Fibroblast of skin of back (primary cell): ENCODE measurements at regions not wholly inside any gene's neighbourhood (a gene's known extent, or its start where the extent isn't known, plus 50 kb on each side); places are given as distances from the start of the nearest gene placed in this dataset.
"Not testable (repeated sequence)": the region's sequence is repeated elsewhere in the genome, so short reads cannot be mapped to it uniquely, and the experiment has no call there.

ENCODE experiments used
- DNase-seq: peaks from one replicate; pipeline ENCODE4 v3.0.0-alpha.2; 2013

DNA sequence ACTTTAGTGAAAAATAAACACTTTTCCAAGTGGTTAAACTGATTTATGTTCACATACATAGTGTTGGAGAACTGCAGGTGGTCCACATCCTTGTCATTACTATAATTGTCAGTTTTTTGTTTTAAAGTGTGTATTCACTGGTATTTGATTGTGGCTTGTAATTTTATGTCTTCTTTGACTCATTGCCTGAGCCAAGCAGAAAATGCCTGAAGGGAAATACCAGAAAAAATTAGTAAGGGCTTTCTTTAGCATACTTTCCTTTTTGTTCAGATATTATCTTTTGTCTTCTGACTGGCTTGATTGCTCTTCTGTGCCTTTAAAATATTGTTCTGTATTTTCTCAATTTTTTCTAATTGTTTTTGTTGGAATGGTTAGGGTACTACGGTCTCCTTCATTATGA is 981.3 kb downstream of the C4orf33 start:
- DNase-seq = peak; percentile 65

DNA sequence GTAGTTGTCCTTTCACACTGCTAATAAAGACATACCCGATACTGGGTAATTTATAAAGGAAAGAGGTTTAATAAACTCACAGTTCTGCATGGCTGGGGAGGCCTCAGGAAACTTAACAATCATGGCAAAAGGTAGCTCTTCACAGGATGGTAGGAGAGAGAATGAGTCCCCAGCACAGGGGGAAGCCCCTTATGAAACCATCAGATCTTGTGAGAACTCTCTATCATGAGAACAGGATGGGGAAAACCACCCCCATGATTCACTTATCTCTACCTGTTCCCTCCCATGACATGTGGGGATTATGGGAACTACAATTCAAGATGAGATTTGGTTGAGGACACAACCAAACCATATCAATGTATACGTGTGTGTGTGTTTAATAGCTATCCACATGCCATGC is 983.1 kb downstream of the C4orf33 start:
- DNase-seq = not testable (repeated sequence)

DNA sequence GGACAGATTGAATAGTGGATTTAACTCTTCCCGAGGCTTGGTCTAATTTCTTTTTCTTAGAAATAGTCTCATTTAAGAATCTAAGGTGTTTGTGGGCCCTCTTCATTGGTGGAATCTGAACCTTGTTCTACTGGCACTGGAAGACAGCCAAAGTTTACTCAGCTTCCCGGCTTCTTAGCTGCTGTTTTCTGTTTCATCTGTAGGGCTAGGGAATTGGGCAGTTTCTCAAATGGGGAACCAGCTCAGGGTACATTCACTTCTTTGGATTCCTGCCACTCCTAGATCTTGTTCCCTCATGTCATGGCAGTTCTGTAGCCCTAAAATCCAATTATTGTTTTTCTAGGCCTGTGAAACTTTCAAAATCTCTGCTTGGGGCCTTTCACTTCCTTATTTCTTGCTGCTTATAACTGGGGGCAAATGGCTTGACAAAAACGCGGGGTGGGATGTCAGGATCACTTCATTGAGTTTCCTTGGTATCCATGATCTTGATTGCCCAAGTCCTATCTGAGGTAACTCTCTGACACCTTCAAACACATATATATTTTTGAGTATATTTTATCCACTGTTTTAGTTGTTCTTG is 985.0 kb downstream of the C4orf33 start:
- no peak for DNase-seq

DNA sequence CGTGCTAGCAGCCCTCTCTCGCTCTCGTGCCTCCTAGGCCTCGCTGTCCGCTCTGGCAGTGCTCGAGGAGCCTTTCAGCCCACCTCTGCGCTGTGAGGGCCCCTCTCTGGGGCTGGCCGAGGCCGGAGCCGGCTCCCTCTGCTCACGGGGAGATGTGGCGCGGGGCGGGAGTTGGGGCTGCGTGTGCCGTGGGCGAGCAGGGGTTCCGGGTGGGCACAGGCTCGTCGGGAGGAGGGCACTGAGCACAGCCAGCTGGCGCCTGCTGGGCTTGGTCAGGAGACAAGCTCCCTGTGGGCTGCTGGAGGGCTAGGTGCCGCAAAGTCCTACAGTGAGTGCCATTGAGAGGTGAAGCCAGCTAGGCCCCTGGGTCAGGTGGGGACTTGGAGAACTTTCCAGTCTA is 994.5 kb downstream of the C4orf33 start:
- no peak for DNase-seq

DNA sequence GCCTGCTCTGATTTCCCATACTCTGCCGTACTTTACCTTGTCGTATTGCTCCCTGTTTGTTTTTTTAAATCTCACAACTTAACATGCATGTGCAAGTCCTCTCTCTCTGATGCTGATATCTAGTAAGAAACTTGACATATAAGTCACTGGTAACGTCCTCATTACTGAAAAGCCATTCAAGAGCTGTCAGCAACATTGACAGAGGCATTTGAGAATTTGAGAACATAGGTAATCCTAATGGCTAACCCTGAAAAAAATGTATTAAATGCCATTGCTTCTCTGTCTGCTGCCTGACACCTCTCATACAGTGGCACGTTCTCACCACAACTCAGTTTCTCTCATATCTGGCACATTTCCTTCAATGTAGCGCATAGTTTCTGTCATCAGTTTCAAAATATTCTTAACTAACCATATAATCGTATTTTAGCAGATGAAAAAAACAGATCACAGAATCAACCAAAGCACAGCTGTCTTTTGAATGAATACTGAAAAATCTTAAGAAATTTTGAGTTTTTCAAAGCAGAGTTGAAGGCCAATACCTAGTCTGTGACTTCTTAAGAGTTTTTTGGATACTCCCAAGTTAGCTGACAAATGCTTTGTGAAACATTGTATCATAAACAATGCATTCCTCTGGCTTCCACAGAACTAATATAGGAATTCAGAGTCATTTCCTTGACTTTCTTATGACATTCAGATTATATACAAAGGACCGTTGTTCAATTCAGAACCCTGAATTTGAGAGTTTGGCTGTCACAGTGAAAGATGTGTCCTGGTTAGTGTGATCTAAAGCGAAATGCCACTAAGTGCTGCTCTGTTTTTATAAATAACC is 996.4 kb downstream of the C4orf33 start:
- DNase-seq = no peak

DNA sequence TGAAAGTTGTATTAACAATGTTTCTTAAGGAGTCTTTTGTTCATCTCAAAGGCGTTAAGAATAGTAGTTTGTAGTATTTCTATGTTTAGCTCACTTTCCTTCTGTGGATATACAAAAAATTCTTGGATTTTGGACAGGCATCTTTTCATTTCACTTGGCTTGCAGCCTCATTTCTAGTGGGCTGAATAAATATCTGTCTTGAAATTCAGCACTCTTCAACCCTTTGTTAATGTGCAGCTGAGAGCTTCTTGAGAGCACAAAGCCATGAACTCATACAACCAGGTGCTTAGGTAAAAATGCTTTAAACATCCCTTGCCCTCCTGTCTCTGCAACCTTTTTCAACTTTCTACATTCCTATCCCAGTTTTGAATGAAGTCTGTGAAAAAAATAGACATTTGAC is 1003.2 kb downstream of the C4orf33 start:
- DNase-seq = no peak

DNA sequence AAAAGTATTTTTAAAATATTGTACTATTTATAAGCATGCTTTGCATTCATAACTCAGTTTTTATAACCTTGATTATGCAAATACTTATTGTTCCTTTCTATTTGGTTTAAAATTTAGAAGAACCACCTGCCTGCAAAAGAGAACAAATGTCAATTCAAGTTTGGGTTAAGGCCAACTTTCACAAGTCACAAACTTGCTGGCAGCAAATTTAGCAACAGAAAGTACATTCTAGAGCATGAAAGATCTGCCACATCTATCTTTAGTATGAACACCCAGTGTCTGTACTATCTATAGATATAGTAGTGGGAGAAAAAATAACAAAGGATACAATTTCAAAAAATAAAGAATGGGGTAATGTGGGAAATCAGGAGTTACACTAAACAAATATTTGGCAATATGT is 1014.2 kb downstream of the C4orf33 start:
- DNase-seq = no peak

DNA sequence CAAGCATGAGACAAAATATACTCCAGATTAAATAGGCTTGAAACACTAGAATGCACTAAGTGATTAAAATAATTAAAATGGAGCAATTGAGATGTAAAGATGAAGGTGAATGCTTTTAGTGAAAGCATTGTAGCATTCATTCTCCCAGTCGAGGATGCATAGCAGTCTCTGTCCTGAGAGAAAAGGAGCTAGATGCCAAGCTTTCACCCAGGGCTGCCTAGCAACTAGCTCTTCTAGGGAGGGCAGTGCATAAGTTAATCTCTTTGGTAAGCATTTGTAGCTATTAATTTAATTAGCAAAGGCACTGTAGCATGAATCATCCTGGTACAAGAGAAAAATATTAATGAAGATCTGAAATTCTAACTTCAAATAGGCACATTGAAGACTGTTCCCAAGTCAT is 1014.8 kb downstream of the C4orf33 start:
- DNase-seq = no peak

DNA sequence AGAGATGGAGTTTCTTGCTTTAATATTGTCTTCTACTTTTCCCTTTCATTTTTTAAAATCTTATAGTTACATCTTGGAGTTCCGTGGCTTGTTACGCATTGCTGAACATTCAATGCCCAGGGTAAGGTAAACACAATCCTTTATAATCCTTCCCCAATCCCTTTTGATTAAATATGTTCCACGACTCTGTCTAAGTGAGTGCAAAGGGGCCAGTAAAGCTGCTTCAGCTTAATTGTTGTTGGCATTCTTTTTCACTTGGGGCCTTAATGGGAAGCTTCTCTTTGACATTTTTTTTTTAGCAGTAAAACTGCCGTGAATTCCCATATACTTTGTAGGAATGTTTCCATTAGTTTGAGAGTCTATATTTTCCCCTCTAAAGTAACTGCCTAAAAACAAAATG is 1028.1 kb downstream of the C4orf33 start:
- no peak for DNase-seq

DNA sequence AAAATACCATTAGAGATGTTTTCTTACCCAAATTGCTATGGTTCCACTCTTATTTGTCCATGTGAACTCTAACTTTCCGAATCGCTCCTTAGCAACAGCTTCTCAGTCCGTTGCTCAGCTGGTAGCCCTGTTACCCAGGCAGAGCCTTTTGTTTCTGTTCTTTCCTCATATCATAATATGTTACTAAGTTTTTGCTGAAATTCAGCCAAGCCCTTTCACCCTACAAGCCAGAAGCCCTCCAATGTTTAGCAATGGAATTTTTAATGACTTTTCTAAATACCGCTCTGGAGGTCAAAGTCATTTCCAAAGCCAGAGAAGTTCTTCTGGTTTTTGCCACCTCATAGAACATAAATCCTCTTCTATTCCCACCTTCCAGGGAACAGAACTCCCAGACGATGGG is 1029.5 kb downstream of the C4orf33 start:
- no peak for DNase-seq

DNA sequence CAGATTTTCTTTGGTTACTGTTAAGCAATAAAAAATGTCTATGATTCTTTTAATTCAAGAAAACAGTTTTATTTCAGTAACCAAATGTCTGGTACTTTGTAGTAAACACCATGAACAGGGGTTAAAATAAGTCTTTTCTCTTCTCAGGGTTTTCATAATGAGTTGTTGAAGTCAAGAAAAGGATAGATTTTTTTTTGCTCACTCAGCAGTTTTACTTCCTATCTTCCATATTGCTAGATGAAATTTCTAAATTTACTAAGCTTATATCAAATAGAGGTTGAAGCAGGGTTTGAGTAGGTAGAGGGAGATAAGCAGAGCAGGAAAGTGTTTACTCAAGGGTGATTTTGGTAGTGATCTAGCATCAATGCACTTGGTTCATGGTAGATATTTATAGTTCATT is 1031.3 kb downstream of the C4orf33 start:
- DNase-seq = no peak

DNA sequence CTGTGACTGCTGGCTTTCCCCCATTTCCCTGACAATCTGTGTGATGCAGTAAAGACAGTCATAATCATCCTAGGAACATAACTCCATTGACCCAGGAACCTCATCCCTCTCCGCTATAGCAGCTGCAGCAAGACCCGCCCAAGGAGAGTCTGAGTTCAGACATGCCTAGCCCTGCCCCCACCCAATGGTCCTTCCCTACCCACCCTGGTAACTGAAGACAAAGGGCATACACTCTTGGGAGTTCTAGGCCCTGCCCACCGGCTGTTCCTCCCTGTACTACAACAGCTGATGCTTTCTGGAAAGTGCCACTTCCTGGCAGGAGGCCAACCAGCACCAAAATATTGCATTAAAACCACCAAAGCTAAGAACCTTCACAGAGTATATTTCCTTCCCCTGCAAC is 1035.6 kb downstream of the C4orf33 start:
- DNase-seq = no peak

DNA sequence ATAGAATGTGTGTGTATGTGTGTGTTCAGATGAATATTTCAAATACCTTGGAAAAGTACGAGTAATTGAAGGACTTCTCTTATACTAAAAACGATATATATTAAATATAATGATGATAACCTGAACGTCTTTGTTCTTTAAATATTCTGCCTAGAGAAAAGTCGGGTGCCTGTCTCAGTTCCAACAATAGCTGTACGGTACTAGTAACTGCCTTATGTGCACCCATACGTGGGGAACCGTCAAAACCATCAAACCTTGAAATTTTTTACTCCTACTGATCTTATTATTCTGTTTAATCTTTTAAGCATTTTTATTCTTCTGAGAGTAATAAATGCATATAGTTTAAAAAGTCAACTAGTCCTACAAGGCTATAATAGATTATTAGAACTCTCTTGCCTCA is 1045.7 kb downstream of the C4orf33 start:
- DNase-seq = no peak

DNA sequence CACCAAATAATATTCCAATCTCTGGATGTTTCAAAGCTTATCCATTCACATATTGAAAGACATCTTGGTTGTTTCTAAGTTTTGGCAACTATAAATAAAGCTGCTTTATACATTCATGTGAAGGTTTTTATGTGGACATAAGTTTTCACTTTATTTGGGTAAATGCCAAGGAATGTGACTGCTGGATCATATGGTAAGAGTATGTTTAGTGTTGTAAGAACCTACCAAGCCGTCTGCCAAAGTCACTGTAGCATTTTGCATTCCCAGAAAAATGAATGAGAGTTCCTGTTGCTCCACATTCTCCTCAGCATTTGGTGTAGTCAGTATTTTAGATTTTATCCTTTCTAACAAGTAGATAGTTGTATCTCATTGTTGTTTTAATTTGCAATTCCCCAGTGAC is 1047.7 kb downstream of the C4orf33 start:
- DNase-seq = peak; percentile 7

DNA sequence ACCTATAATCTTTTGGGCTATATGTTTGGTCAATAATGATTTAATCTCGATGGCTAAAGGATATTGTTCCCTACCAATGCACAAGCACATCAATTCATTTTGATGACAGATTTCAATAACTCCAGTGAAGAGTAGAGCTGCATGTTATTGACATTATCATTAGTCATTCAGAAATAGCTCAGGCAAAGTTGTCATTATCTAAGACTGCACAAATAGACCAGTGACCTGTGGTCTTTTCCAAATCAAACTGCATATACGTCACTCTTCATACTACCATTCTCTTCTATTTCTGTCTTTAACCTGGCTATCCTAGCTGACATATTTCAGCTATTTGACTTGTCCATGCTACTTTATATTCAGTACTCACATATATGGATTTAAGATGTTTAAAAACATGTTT is 1050.8 kb downstream of the C4orf33 start:
- DNase-seq = no peak

DNA sequence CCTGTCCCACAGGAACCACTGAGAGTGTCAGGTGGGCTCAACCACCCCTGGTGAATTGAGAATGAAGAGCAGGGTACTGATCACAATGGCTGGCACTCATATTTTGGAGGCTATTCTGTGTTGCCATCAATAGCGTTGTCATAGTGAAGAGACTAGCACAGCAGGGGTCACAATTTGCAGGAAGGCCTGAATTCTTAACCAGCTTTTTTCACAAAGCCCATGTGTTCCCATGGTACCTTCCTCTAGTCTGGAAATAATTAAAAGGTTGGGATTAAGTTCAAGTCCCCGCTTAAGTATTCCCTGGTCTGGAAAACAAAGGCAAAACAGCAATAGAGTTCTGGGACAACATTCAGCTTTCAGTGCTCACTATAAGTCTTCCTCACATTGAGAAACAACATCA is 1051.7 kb downstream of the C4orf33 start:
- no peak for DNase-seq

DNA sequence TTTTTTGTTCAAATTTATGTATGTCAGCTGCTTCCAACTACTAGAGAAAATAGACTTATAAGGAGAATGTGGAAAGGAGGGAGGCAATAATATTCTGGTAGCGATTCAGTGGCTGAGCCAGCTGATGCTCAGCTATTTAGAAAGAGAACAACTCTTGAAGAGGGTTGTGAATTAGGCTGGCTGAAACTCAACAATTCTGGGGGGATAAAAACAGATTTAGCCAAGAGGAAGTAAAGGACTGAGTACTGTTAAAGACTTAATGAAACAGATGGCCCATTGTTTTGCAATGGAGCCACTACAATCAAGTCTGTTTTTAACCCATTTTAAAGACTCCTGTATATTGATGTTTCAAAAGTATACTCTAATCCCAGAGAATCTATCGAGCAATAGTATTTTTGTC is 1058.9 kb downstream of the C4orf33 start:
- no peak for DNase-seq

DNA sequence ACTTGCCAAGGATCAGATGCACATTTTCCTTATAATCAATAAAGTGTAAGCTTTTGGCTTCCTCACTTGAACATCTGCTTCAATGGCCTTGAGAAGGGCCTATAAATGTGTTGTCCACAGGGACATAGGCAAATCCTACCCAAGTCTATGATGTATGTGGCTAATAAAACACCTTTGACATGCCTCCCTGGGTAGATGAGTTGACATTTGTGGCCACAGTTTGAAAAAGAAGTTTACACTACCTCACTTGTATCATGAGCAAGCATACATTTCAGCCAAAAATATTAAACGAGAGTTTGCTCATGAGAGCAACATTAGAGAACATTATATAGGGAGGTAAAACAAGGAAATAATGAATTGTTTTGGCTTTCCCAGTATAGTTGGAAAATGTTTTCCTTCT is 1067.7 kb downstream of the C4orf33 start:
- no peak for DNase-seq

DNA sequence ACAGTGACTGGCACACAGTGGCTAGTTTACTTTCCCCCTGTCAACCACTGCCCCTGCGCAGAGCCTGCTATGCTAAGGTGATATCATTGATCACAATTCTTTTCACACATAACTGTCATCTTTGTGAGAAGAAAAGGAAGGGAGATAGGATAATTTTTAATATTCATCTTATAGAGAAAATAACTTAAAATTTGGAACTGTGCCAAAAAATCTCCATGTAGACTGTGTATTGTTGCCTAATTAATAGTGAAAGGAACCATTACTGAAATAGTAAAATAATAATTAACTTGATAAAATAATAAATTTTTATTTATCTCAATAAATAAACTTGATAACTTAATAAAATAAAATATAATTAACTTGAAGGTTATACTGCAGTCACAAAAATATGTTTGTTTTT is 1069.4 kb downstream of the C4orf33 start:
- DNase-seq = no peak

DNA sequence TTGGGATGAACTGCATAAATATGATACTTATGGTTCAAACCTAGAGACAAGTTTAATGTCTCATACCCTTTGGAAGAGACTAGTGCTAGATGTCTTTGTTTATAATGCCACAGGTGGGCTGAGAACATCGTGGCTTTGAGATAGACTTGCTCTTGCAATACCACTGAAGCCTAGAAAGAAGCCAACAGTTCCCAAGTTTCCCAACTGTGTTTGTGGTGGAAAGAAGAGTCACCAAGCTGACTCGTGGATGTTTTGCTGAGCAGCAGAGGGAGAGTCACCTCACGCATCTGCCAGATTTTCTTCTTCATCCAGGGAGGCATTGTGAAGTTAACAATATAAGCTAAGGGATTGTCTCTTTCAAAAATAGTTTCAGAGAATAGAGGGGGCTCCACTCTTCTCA is 1076.2 kb downstream of the C4orf33 start:
- DNase-seq = no peak

DNA sequence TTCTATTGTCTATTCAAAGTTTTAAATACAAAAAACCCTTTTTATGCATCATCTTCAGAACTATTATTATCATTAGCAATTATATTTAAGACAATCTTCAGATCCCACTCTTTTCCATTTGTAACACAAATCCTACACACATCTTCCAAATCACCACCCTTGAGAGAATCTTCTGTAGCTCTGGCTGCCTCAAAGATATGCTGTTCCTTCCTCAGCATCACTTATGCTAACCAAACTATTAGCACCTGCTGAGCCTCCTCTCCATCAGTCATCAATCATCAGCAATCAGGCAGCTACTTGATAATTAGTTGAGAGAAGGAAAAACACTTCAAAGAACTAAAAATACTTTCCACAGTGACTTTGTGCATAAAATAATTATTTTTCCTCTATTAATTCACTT is 1082.2 kb downstream of the C4orf33 start:
- DNase-seq = no peak

DNA sequence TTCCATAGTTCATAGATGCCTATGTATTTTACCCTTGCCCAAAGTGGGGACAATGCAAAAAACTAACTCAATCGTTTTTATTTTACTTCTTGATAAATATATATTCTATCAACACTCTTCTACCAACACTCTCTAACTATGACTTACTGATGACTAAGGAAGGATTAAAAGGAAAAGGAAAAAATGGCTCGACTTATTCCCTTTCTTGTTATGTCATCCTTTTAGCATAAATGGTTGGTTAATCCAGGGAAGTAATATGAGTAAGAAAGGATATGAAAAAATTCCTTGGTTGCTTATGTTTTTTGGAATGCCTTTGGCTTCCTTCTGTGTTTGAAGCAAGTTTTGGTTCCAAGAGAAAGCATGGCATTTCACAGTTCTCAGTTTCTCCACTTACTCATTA is 1087.1 kb downstream of the C4orf33 start:
- peak; percentile 28 for DNase-seq

DNA sequence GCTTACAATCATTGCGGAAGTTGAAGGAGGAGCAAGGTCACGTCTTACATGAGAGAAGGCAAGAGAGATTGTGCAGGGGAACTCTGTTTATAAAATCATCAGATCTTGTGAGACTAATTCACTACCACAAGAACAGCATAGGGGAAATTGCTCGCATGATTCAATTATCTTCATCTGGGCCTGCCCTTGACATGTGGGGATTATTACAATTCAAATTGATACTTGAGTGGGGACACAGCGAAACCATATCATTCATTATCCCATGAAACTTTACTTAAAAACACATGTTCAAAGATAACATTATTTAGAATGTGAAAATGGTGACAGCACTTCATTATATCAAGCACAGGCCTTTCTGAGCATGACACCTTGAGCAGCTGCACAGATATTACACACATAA is 1087.8 kb downstream of the C4orf33 start:
- DNase-seq = no peak

DNA sequence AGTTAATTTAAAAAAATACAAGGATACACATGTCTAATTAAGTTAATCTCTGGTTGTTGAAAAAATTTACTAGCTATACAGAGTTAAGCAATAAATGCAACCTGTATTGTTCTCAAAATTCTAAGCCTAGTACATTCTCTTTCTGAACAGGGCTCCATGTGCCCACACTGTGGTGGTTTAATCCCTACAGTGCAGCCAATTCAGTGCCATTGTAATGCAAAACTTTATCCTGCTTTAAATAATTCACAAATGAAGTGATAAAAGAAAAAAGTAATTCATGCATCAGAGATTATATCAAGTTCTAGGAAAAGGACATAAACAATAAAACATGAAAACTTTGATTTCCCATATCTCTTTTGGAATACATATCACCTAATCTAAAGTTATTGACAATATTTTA is 1089.2 kb downstream of the C4orf33 start:
- DNase-seq = no peak

DNA sequence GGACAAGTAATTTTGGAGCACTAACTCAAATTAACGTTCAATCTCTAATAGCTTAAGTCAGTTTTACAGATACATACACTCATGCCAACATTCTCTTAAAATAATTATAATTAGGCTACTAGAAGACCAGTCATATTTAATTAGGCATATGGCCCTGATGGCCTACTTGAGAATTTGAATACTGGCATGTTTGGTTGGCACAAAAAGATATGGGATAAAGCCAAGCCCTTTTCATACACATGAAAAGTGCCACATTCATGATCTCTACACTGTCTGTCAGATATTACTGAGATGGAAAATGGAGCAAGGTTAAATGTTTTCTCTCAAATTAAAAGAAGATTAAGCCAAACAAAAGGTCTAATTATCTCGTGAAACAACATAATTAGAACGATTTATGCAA is 1091.0 kb downstream of the C4orf33 start:
- DNase-seq = no peak
